ENCODE measurements at regions not wholly inside any gene's neighbourhood (a gene's known extent, or its start where the extent isn't known, plus 50 kb on each side); places are given as distances from the start of the nearest gene placed in this dataset.

DNA sequence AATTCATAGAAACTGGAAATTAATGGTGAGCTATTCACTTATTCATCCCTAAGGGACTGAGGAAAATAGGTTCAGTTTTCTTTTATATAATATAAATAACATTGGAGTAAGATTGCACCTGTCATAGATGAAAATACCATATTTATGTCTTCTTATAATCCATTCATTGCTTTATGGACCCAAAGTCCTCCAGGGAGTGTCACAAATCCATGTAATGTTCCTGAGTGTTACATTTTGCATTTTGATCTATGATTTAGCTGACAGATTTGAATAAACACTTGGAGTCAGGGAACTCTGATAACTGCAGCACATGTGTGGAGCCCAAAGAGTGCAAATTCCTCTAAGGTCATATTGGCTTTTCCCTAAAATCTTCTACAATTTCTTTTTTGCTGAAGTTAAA lies 484.3 kb downstream of the MDFIC start:
- TF ChIP-seq, protein P1, sequence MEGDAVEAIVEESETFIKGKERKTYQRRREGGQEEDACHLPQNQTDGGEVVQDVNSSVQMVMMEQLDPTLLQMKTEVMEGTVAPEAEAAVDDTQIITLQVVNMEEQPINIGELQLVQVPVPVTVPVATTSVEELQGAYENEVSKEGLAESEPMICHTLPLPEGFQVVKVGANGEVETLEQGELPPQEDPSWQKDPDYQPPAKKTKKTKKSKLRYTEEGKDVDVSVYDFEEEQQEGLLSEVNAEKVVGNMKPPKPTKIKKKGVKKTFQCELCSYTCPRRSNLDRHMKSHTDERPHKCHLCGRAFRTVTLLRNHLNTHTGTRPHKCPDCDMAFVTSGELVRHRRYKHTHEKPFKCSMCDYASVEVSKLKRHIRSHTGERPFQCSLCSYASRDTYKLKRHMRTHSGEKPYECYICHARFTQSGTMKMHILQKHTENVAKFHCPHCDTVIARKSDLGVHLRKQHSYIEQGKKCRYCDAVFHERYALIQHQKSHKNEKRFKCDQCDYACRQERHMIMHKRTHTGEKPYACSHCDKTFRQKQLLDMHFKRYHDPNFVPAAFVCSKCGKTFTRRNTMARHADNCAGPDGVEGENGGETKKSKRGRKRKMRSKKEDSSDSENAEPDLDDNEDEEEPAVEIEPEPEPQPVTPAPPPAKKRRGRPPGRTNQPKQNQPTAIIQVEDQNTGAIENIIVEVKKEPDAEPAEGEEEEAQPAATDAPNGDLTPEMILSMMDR (IDR thresholded peaks at IDR 0.05; ENCODE audit: insufficient read depth, low read length, missing control alignments), result no peak
- DNase-seq (ENCODE audit: low read depth, low spot score), result no peak
- no peak overlapping the region for H3K4me3 ChIP-seq (ENCODE audit: low read depth, low read length)
- ChIA-PET CTCF (no interaction called here), POLR2A (no interaction called here)

DNA sequence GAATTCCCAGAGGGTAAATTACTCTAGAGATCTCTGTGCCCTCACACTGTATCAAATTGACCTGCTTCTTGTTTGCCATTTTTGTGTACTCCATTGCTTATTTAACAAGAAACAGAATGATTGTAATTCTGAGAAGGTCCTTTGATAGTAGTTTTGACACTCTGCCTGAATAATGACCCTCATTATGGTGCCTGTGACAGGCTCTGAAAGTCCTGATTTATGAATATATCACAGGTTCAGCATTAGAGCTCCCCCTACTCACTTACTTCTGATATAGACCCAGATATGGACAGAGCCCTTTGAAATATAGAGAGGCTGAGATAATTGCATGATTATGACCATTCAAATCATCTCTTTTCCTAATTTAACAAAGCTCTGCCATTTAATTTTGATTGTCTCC lies 465.2 kb downstream of the MDFIC start:
- TF ChIP-seq, protein P1 (IDR thresholded peaks at IDR 0.05; ENCODE audit: insufficient read depth, low read length, missing control alignments), result no peak
- H3K4me3 ChIP-seq (ENCODE audit: low read depth, low read length), result no peak overlapping the region
- POLR2A ChIA-PET, result no interaction called here
- DNase-seq (ENCODE audit: low read depth, low spot score), result no peak
- CTCF ChIA-PET, result no interaction called here

DNA sequence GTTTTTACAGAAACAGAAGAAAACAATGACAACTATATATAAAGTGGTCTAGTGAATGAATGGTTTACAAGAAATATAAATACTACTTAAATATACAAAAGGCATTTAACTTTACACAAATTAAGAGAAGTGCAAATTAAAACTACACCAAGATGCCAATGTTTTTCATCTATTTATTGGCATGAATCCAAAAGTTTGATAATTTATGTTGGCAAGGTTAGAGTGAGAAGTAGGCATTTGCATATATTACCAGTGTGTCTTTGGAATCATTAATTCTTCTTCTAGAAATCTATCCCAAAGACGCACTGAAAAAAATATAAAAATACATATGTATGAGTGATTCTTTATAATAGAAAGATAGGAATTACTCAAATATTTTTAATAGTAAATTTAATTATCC lies 457.4 kb downstream of the MDFIC start:
- CTCF ChIA-PET, result no interaction called here

DNA sequence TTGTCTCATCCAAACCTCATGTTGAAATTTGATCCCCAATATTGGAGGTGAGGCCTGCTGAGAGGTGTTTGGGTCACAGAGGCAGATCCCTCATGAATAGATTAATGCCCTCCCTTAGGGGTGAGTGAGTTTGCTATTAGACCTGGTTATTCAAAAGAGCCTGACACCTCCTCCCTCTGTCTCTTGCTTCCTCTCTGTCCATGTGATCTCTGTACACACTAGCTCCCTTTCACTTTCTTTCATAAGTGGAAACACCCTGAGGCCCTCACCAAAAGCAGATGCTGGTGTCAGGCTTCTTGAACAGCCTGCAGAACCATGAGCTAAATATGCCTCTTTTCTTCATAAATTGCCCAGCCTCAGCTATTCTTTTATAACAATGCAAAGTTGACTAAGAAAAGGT lies 447.1 kb downstream of the MDFIC start:
- ChIA-PET POLR2A (no interaction called here), CTCF (no interaction called here)
- no peak for DNase-seq (ENCODE audit: low read depth, low spot score)
- TF ChIP-seq, protein P1 (IDR thresholded peaks at IDR 0.05; ENCODE audit: insufficient read depth, low read length, missing control alignments), result no peak
- no peak overlapping the region for H3K4me3 ChIP-seq (ENCODE audit: low read depth, low read length)

More for the DNA sequence above, 457.4 kb downstream of the MDFIC start:
- TF ChIP-seq, protein P1 (IDR thresholded peaks at IDR 0.05; ENCODE audit: insufficient read depth, low read length, missing control alignments), result no peak
- no peak for DNase-seq (ENCODE audit: low read depth, low spot score)
- POLR2A ChIA-PET, result no interaction called here
- no peak overlapping the region for H3K4me3 ChIP-seq (ENCODE audit: low read depth, low read length)

DNA sequence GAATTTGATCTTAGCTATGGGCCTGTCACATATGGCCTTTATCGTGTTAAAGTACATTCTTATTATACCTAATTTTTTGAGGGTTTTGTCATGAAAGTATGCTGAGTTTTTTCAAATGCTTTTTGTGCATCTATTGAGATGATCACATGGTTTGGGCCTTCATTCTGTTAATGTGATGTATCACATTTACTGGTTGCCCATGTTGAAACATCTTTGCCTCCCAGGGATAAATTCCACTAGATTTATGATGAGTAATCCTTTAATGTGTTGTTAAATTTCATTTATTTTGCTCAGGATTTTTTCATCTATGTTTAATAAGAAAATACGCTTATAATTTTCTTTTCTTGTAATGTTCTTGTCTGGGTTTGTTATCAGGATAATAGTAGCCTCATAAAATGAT lies 442.0 kb downstream of the MDFIC start:
- ChIA-PET CTCF (interaction anchor here (0.6 to 1.6 kb wide), 2 partner anchors 488 to 498 kb away, joined by 3 read pairs; no protein-coding TSS in a partner anchor), POLR2A (no interaction called here)
- DNase-seq (ENCODE audit: low read depth, low spot score), result no peak
- no peak overlapping the region for H3K4me3 ChIP-seq (ENCODE audit: low read depth, low read length)
- TF ChIP-seq, protein P1 (IDR thresholded peaks at IDR 0.05; ENCODE audit: insufficient read depth, low read length, missing control alignments), result no peak

DNA sequence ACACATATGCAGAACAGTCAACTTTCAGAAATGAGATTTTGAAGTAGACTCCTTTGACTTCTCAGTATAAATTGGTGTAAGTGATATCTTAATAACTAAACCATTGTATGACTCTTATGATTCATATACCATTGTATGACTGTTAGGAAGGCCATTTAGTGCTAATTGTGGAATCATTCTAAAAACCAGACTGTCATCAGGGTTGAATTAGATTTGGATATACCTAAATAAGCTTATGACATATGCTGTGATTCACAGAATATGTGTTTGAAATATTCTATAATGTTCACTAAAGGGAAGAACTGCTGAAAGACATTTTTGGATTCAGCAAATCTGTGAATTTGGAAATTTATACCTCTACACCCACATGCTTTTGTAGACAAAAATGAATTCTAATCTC lies 438.1 kb downstream of the MDFIC start:
- no peak for DNase-seq (ENCODE audit: low read depth, low spot score)
- TF ChIP-seq, protein P1 (IDR thresholded peaks at IDR 0.05; ENCODE audit: insufficient read depth, low read length, missing control alignments), result no peak
- CTCF ChIA-PET, result no interaction called here
- H3K4me3 ChIP-seq (ENCODE audit: low read depth, low read length), result no peak overlapping the region
- POLR2A ChIA-PET, result no interaction called here
